Stomach (tissue), 8 donors: ENCODE measurements at regions not wholly inside any gene's neighbourhood (a gene's known extent, or its start where the extent isn't known, plus 50 kb on each side); places are given as distances from the start of the nearest gene placed in this dataset.

Experiments
- DNase-seq, 2 donors: peaks; one replicate each; pipeline versions ENCODE4 v3.0.0 to v3.0.0-alpha.2; 2013 to 2019
- H3K27ac ChIP-seq, 5 donors: fragments of 200-600 bp in 4 of 5; sonication (generic) in 4 of 5; one replicate each; pipeline ENCODE4 v1.5.1; 2013 to 2019; ENCODE audit warnings: mild to moderate bottlenecking in 1 of 5, moderate library complexity in 1 of 5
- H3K27me3 ChIP-seq, 3 donors: fragments of 200-600 bp; sonication (generic); one replicate each; pipeline ENCODE4 v1.5.1; 2017 to 2019; ENCODE audit warnings: mixed run types in 1 of 3
- H3K36me3 ChIP-seq, 4 donors: fragments of 200-600 bp; sonication (generic); 1 replicate in 3 of 4; 2 replicates in 1 of 4; pipeline ENCODE4 v1.5.1; 2016 to 2019
- H3K4me1 ChIP-seq, 4 donors: fragments of 200-600 bp; sonication (generic); one replicate each; pipeline ENCODE4 v1.5.1; 2016 to 2019
- H3K4me3 ChIP-seq, 4 donors: fragments of 200-600 bp; sonication (generic) in 3 of 4; one replicate each; pipeline ENCODE4 v1.5.1; 2016 to 2019; ENCODE audit warnings: mild to moderate bottlenecking in 1 of 4
- H3K9me3 ChIP-seq, 4 donors: fragments of 200-600 bp; sonication (generic); one replicate each; pipeline ENCODE4 v1.5.1; 2016 to 2019
- EP300 ChIP-seq: sonication (generic); formaldehyde crosslinking; IDR thresholded peaks from one replicate; pipeline ENCODE4 v1.6.1; 2017; ENCODE audit warnings: antibody characterized with exemption
- POLR2A ChIP-seq, 4 donors: fragments of 450-650 bp; IDR thresholded peaks; one replicate each; pipeline ENCODE4 v1.6.1; 2016; ENCODE audit warnings: antibody characterized with exemption in 4 of 4, control low read depth in 2 of 4, mild to moderate bottlenecking in 1 of 4, moderate library complexity in 1 of 4
- POLR2AphosphoS5 ChIP-seq, 3 donors: sonication (generic); formaldehyde crosslinking; IDR thresholded peaks; one replicate each; pipeline ENCODE4 v1.6.1; 2016; ENCODE audit warnings: antibody characterized with exemption in 3 of 3
- WGBS, 5 donors: extraction: QIAGEN DNeasy Blood & Tissue Kit in 3 of 5; methylation state at CpG; one replicate each; pipeline versions ENCODE4 v1.1.5 to v1.1.7; 2013 to 2018; 5-methylcytosine and 5-hydroxymethylcytosine counted together
- intact Hi-C: fragments of 100-400 bp; cut with DNase I; formaldehyde crosslinking; loops from one replicate; pipeline ENCODE4 v1.15.1; 2023; ENCODE audit warnings: low total_unique reads
- TF ChIP-seq, protein P1 (sequence below), 7 experiments: fragments of 450-650 bp in 4 of 7; fragments of 200-600 bp in 3 of 7; sonication (generic) in 3 of 7; IDR thresholded peaks; one replicate each; pipeline ENCODE4 v1.5.1; 2016 to 2019; ENCODE audit warnings: antibody characterized with exemption in 7 of 7, control low read depth in 2 of 7, mild to moderate bottlenecking in 1 of 7
- donor health status: healthy with polysubstance abuse.
- donor health status: Bipolar disorder and iron deficiency.
- donor health status: healthy.

DNA sequence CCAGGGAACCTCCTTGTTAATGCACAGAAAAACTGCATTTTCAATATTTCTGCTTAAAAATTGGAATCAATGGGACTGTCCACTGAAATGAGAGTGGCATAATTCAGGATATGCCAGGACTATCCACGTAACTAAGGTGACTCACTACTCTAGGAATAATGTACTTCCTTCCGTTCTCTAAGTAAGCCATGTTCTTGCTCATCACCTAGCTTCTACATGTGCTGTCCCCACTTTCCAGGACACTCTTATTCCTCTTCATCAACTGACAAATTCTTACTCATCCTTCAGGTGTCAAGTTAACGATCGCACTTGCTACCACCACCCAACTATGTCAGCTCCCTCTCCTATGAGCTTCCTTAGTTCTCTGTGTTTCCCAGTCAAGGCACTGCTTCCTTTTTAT is 342.8 kb upstream of the F9 start:
- Histone ChIP-seq H3K36me3 (no peaks in the 10 kb centered on the region), H3K4me3 (no peak overlapping the region), H3K27me3 (no peaks in the 10 kb centered on the region), H3K27ac (no peak overlapping the region), H3K4me1 (no peaks in the 10 kb centered on the region), H3K9me3 (no peaks in the 10 kb centered on the region)
- WGBS, 5 donors = 83 to 99% (median 90%) methylated on average over 4 of the region's 4 CpGs
- TF ChIP-seq, protein P1, sequence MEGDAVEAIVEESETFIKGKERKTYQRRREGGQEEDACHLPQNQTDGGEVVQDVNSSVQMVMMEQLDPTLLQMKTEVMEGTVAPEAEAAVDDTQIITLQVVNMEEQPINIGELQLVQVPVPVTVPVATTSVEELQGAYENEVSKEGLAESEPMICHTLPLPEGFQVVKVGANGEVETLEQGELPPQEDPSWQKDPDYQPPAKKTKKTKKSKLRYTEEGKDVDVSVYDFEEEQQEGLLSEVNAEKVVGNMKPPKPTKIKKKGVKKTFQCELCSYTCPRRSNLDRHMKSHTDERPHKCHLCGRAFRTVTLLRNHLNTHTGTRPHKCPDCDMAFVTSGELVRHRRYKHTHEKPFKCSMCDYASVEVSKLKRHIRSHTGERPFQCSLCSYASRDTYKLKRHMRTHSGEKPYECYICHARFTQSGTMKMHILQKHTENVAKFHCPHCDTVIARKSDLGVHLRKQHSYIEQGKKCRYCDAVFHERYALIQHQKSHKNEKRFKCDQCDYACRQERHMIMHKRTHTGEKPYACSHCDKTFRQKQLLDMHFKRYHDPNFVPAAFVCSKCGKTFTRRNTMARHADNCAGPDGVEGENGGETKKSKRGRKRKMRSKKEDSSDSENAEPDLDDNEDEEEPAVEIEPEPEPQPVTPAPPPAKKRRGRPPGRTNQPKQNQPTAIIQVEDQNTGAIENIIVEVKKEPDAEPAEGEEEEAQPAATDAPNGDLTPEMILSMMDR (IDR thresholded peaks at IDR 0.05) = no peak
- TF ChIP-seq EP300 (no peak), POLR2AphosphoS5 (IDR thresholded peaks at IDR 0.05) (no peak), POLR2A (IDR thresholded peaks at IDR 0.05) (no peak)
- intact Hi-C loops = no loop called here
- no peak for DNase-seq

DNA sequence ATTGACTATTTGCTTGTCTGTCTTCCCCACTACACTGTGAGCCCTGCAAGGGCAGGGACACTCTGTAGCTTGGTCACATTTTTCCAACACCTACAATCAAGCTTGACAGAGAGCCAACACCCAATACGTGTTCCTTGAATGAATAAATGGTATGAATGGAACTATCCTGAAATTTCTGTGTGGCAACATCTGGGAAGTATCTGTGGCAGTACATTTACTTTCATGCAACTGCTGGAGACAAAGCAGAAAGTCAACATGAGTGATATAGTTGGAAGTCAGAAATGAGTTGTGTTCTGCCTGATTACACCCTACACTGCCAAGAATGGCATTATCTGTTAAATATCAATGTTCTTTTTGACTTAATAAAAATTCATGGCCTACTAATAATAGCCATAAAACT is 343.5 kb upstream of the F9 start:
- H3K36me3 ChIP-seq = no peaks in the 10 kb centered on the region
- intact Hi-C loops = no loop called here

DNA sequence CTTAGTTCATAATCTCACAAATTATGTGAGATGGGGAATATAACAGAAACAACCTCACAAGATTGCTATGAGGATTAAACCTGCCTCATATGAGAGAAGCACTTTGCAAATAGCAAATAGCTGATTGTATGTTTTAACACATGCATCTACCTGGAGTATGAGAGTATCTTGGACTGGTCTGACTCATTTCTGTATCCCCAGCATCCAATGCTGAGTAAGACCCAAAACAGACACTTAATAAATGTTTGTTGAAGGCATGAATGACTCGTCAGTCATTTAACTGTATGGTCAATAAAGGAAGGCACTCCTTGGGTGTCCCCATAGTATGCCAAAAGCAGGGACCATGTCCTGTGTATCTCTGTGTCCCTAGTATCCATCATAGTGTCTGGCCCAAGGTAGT is 350.9 kb upstream of the F9 start:
- H3K4me3 ChIP-seq = no peak overlapping the region
- H3K4me1 ChIP-seq = no peaks in the 10 kb centered on the region
- TF ChIP-seq EP300 (no peak), POLR2A (IDR thresholded peaks at IDR 0.05) (no peak), POLR2AphosphoS5 (IDR thresholded peaks at IDR 0.05) (no peak)
- TF ChIP-seq, protein P1 (IDR thresholded peaks at IDR 0.05) = no peak
- H3K27ac ChIP-seq = no peak overlapping the region
- no peaks in the 10 kb centered on the region for H3K36me3 ChIP-seq
- no peak for DNase-seq
- H3K27me3 ChIP-seq = no peaks in the 10 kb centered on the region
- H3K9me3 ChIP-seq = peaks cover 0 to 2% (median 0%) of the 10 kb centered on the region in 4 donors
- intact Hi-C loops = no loop called here
- 33 to 76% (median 57%) methylated on average over 1 of the region's 1 CpG for WGBS, 5 donors

More for the DNA sequence above, 343.5 kb upstream of the F9 start:
- no peak for DNase-seq
- Histone ChIP-seq H3K9me3 (no peaks in the 10 kb centered on the region), H3K27me3 (no peaks in the 10 kb centered on the region), H3K27ac (no peak overlapping the region), H3K4me1 (no peaks in the 10 kb centered on the region), H3K4me3 (no peak overlapping the region)
- WGBS, 5 donors = 10 to 41% (median 22%) methylated on average over 1 of the region's 1 CpG
- TF ChIP-seq POLR2AphosphoS5 (IDR thresholded peaks at IDR 0.05) (no peak), POLR2A (IDR thresholded peaks at IDR 0.05) (no peak), EP300 (no peak)
- TF ChIP-seq, protein P1 (IDR thresholded peaks at IDR 0.05) = no peak

DNA sequence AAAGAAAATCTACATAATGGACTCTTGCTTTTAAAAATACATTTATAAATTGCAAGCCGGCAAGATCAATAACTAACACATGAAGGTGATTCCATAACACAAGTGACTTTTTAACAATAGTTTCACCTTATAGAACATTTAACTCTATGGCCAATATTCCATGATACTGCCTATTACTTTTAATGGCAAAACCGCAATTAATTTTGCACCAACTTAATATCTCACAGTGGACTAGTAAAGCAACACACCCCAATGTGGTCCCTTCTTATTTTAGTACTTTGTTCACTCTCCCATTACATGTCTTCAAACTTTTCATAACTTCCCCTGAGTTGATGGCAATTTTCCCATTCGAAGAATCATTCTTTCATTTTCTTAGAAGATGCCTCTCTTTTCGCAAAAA is 351.6 kb upstream of the F9 start:
- Histone ChIP-seq H3K36me3 (no peaks in the 10 kb centered on the region), H3K27me3 (no peaks in the 10 kb centered on the region), H3K4me1 (no peaks in the 10 kb centered on the region), H3K27ac (no peak overlapping the region), H3K9me3 (peaks cover 0 to 4% (median 0%) of the 10 kb centered on the region in 4 donors), H3K4me3 (no peak overlapping the region)
- no peak for DNase-seq
- WGBS, 5 donors = 56 to 93% (median 78%) methylated on average over 4 of the region's 4 CpGs
- TF ChIP-seq, protein P1 (IDR thresholded peaks at IDR 0.05) = no peak
- no peak for TF ChIP-seq EP300
- TF ChIP-seq POLR2AphosphoS5 (IDR thresholded peaks at IDR 0.05) = no peak
- no peak for TF ChIP-seq POLR2A (IDR thresholded peaks at IDR 0.05)
- intact Hi-C loops = no loop called here
